GM10248 (cell line): ENCODE measurements at regions not wholly inside any gene's neighbourhood (a gene's known extent, or its start where the extent isn't known, plus 50 kb on each side); places are given as distances from the start of the nearest gene placed in this dataset.

ENCODE experiments used
- CTCF ChIA-PET: fragments of 300-600 bp; sonication (Branson Sonifier 250); formaldehyde crosslinking; extraction: SDS; loops from one replicate; lab custom pipeline; 2021; ENCODE audit warnings: antibody characterized with exemption; lab: Yijun Ruan, JAX
- POLR2A ChIA-PET: fragments of 350-650 bp; sonication (Branson Sonifier 250); formaldehyde crosslinking; extraction: SDS; loops from one replicate; lab custom pipeline; 2020; ENCODE audit warnings: antibody characterized with exemption; lab: Yijun Ruan, JAX
- DNase-seq: peaks from one replicate; pipeline ENCODE4 v3.0.0; 2012; ENCODE audit errors: extremely low spot score
- TF ChIP-seq, protein P1 (sequence below): IDR thresholded peaks from 2 replicates; pipeline ENCODE4 v1.5.1; 2012; ENCODE audit warnings: mild to moderate bottlenecking, low read depth; ENCODE audit errors: extremely low read depth, missing control alignments, control extremely low read depth

DNA sequence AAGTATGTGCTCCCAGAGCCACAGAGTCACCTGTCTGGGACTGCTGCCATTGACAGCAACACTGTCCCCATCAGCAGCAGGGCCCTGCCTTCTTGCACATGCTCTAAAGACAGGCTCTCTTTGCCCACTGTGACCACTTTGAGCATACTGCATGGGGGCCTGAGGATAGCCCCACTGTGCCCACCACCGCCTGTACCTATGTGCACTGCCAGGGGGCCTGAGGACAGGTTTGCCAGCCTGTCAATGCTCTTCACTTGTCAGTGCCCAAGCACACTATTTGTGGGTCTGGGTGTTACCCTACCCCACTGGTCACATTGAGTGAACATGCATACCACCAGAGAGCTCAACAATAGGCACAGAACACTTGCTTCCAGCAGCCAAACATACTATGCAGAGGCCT is 1137.0 kb upstream of the FANCL start:
- TF ChIP-seq, protein P1, sequence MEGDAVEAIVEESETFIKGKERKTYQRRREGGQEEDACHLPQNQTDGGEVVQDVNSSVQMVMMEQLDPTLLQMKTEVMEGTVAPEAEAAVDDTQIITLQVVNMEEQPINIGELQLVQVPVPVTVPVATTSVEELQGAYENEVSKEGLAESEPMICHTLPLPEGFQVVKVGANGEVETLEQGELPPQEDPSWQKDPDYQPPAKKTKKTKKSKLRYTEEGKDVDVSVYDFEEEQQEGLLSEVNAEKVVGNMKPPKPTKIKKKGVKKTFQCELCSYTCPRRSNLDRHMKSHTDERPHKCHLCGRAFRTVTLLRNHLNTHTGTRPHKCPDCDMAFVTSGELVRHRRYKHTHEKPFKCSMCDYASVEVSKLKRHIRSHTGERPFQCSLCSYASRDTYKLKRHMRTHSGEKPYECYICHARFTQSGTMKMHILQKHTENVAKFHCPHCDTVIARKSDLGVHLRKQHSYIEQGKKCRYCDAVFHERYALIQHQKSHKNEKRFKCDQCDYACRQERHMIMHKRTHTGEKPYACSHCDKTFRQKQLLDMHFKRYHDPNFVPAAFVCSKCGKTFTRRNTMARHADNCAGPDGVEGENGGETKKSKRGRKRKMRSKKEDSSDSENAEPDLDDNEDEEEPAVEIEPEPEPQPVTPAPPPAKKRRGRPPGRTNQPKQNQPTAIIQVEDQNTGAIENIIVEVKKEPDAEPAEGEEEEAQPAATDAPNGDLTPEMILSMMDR = no peak
- CTCF ChIA-PET = no interaction called here
- POLR2A ChIA-PET = no interaction called here
- no peak for DNase-seq

DNA sequence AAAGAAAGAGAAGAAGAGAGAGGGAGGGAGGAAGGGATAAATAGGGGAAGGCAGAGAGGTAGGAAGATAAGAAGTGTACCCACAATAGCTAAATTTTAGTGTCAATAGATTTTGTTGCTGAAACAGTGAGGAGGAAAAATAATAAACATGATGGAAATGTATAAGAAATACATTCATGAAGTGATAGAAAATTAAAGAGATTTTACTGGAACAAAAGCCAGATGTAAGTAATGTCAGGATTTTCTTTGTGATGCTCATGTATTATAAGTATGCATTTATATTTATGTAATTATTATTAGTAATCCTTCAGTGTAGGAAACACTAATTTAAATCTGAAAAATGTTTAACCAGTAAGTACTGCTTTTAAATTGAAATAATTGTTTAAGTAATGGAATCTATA is 1125.2 kb upstream of the FANCL start:
- TF ChIP-seq, protein P1 = no peak
- no peak for DNase-seq
- ChIA-PET POLR2A (no interaction called here), CTCF (no interaction called here)

DNA sequence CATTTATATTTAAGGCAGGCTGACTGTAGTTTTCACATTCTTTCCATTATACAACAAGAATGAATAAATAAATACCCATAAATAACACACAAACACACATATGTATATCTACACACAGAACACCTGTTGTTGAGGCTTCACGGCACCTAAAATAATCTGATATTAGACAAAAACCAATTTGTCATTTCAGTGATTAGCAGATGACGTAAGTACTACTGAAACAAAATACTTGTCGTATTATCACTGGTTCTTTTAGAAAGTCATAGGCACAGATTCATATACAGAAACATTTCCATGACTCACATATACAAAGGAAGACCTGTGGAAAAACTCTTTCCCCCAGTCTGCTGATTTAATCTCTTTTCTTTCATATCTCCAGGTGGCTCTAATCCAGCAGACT is 1113.4 kb upstream of the FANCL start:
- CTCF ChIA-PET = interaction anchor here (1.0 kb wide), 1 partner anchor 9 kb away, joined by 3 read pairs; no protein-coding TSS in a partner anchor
- POLR2A ChIA-PET = no interaction called here
- no peak for DNase-seq
- TF ChIP-seq, protein P1 = no peak

DNA sequence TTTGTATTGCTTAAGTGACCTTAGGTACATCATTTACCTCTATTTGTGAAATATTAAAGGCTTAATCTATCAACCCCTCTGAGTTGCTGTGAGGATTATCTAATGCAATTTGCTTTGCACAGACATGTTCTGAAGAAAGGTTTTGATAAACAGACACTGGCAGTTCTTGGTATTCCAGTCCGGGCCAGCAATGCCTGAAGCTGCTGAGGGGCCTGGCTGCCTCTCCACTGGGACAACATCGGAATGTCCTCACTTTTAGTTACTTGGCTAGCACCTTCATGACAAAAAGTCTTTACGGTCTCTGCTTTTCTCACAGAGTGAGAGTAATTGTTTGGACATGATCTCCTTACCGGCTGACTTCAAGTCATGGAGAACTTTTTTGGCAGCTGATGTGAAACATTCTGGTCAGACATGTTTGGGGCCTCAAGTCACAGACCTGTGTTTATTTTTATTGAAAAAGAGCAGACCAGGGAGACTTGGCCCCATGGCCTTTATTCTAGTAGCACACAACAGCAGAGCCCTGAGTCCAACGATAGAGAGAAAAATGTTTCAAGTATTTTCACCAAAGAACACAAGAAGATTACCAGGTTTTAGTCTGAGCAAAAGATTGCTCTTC is 1112.3 kb upstream of the FANCL start:
- DNase-seq = no peak
- POLR2A ChIA-PET = no interaction called here
- TF ChIP-seq, protein P1 = no peak
- CTCF ChIA-PET = no interaction called here

DNA sequence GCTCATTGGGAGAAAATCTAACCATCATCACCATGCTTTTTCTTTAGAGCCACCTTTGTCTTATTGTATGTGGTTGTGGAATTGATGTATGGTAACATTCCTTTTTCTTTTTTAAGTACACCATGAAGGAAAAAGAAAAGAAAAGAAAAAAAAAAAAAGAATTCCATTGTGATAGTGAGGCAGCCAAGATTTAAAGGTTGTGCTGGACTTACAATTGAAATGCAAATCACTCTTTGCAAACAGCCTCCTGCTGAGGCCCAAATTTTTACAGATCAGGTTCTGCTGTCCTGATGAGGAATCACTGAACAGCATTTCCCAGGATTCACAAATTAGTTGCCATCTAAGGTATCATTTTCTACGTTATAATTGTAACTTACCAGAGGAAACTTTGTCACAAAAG is 1101.0 kb upstream of the FANCL start:
- DNase-seq = no peak
- POLR2A ChIA-PET = no interaction called here
- TF ChIP-seq, protein P1 = no peak
- CTCF ChIA-PET = interaction anchor here (0.9 kb wide), 1 partner anchor 14 kb away, joined by 3 read pairs; no protein-coding TSS in a partner anchor

DNA sequence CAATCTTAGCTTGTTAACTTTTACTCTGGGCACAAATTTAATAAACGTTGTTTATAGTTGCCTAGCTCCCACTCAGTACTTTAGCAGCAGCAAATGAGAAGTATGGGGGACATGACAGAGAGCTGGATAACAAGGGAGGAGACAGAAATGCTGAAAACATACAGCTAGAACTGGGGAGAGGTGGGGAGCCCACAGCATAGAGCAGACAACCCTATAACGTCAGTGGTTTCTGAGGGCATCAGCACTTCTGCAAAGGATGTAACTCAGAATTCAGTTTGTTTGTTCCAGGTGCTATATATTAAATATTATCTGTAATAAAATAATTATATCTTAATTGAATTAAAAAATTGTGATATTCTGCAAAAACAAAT is 1098.7 kb upstream of the FANCL start:
- TF ChIP-seq, protein P1 = no peak
- CTCF ChIA-PET = no interaction called here
- no peak for DNase-seq
- POLR2A ChIA-PET = no interaction called here

DNA sequence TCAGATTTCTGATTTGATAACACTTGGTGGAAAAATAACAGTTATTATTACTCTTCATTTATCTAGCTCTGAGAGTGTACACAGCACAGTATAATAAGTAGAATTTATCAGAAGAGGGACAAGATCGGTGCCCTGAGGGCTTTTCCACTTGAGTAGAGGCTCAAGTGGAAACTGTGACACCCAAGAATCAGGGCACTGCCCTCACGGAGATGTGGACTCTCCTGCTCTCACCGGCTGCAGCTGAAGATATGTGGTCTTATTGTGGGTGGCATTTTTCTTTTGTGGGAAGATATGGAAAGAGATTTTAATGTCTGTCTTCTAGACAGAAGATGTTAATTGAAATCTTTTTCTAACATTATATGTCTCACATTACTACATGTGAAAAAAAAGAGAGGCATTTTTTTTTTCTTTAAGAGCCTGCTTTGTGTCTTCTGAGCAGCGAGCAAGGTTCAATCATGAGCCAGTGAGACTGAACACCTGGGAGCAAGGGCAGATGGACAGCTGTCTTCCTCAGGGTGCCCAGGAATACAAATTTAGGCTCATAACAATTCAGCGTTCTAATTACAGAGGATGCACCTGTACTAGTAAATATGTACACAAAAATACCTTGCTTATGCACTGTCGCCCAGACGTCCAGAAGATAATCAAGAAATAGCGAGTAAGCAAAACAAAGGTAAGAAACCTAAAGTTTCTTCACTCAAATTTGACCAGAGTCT is 1098.2 kb upstream of the FANCL start:
- TF ChIP-seq, protein P1 = no peak
- no peak for DNase-seq
- POLR2A ChIA-PET = no interaction called here
- CTCF ChIA-PET = no interaction called here
